Endodermal cell (in vitro differentiated cells): ENCODE measurements at regions not wholly inside any gene's neighbourhood (a gene's known extent, or its start where the extent isn't known, plus 50 kb on each side); places are given as distances from the start of the nearest gene placed in this dataset.
A peak's percentile ranks its signal among the peaks of the same experiment; 100 is the strongest.

ENCODE experiments used
- DNase-seq: peaks from one replicate; pipeline ENCODE4 v3.0.0-alpha.2; 2017
- H3K27ac ChIP-seq: 2 replicates; pipeline ENCODE4 v1.5.1; 2013; ENCODE audit warnings: mild to moderate bottlenecking, low read depth, low read length, moderate library complexity
- H3K27me3 ChIP-seq: 2 replicates; pipeline ENCODE4 v1.6.1; 2013; ENCODE audit warnings: mild to moderate bottlenecking, low read length, moderate library complexity; ENCODE audit not compliant: insufficient read depth, control insufficient read depth, poor library complexity, severe bottlenecking
- H3K36me3 ChIP-seq: 2 replicates; pipeline ENCODE4 v1.7.0; 2013; ENCODE audit warnings: mild to moderate bottlenecking, low read length, moderate library complexity; ENCODE audit not compliant: control insufficient read depth, insufficient read depth
- H3K4me1 ChIP-seq: one replicate; pipeline ENCODE4 v1.7.0; 2013; ENCODE audit warnings: low read length; ENCODE audit not compliant: control insufficient read depth, insufficient read depth
- H3K4me3 ChIP-seq: 2 replicates; pipeline ENCODE4 v1.5.1; 2013; ENCODE audit warnings: mild to moderate bottlenecking, low read length, moderate library complexity
- H3K9ac ChIP-seq: 2 replicates; pipeline ENCODE4 v1.6.1; 2013; ENCODE audit warnings: mild to moderate bottlenecking, low read length, moderate library complexity; ENCODE audit not compliant: poor library complexity, severe bottlenecking; ENCODE audit errors: extremely low read depth
- H3K9me3 ChIP-seq: 2 replicates; pipeline ENCODE4 v1.6.1; 2013; ENCODE audit warnings: mild to moderate bottlenecking, low read length, moderate library complexity; ENCODE audit not compliant: control insufficient read depth
- H3K27ac Mint-ChIP-seq: 2 replicates; pipeline ENCODE4 v1.8.0; 2020; ENCODE audit warnings: mixed read lengths
- H3K27me3 Mint-ChIP-seq: 2 replicates; pipeline ENCODE4 v1.8.0; 2021; ENCODE audit warnings: mild to moderate bottlenecking, mixed read lengths; ENCODE audit not compliant: insufficient read depth
- H3K36me3 Mint-ChIP-seq: 2 replicates; pipeline ENCODE4 v1.8.0; 2020; ENCODE audit warnings: low read depth, mixed read lengths
- H3K4me1 Mint-ChIP-seq: 2 replicates; pipeline ENCODE4 v1.8.0; 2020; ENCODE audit warnings: mixed read lengths
- H3K4me3 Mint-ChIP-seq: 2 replicates; pipeline ENCODE4 v1.8.0; 2020; ENCODE audit warnings: mild to moderate bottlenecking, moderate library complexity, mixed read lengths
- H3K9me3 Mint-ChIP-seq: 2 replicates; pipeline ENCODE4 v1.8.0; 2020; ENCODE audit warnings: mild to moderate bottlenecking, mixed read lengths
- WGBS, 2 experiments: methylation state at CpG; one replicate each; pipeline versions ENCODE4 v1.1.5 to v1.1.7; 2013; ENCODE audit warnings: missing lambda C conversion rate in 2 of 2, mixed read lengths in 1 of 2; ENCODE audit not compliant: insufficient coverage in 1 of 2, insufficient read length in 1 of 2; 5-methylcytosine and 5-hydroxymethylcytosine counted together
- TF ChIP-seq, protein P1 (sequence below): fragments of 200-600 bp; sonication (generic); conservative IDR thresholded peaks from 2 replicates; pipeline ENCODE4 v1.5.0; 2021; ENCODE audit warnings: antibody characterized with exemption, mild to moderate bottlenecking

DNA sequence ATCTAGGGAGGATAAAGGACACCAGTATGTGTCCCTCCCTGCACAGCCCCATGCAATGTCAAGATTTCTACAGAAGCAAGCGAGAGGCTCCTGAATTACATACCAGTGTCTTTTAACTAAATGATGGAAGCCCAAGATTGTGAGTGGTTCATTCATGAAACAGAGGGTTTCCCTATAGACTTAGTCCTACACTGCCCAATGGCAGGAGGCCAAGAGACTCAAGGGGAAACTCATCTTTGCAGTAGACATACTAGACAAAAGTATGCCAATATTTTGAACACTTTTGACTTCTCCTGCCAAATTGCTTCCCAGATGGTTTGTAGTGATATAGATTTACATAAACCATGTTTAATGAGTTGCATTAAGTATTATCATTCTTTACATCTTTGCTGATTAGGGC is 557.2 kb upstream of the JAG1 start:
- Histone ChIP-seq H3K4me3 (no peak overlapping the region), H3K9ac (no peak overlapping the region), H3K4me1 (peaks cover 8% of the 10 kb centered on the region), H3K9me3 (no peaks in the 10 kb centered on the region), H3K27me3 (no peaks in the 10 kb centered on the region), H3K36me3 (no peaks in the 10 kb centered on the region), H3K27ac (no peak overlapping the region)
- H3K27ac Mint-ChIP-seq, result no peak overlapping the region
- peaks cover 6% of the 10 kb centered on the region for H3K27me3 Mint-ChIP-seq
- H3K9me3 Mint-ChIP-seq, result no peaks in the 10 kb centered on the region
- H3K4me3 Mint-ChIP-seq, result no peak overlapping the region
- no peak for DNase-seq
- H3K36me3 Mint-ChIP-seq, result no peaks in the 10 kb centered on the region
- TF ChIP-seq, protein P1, sequence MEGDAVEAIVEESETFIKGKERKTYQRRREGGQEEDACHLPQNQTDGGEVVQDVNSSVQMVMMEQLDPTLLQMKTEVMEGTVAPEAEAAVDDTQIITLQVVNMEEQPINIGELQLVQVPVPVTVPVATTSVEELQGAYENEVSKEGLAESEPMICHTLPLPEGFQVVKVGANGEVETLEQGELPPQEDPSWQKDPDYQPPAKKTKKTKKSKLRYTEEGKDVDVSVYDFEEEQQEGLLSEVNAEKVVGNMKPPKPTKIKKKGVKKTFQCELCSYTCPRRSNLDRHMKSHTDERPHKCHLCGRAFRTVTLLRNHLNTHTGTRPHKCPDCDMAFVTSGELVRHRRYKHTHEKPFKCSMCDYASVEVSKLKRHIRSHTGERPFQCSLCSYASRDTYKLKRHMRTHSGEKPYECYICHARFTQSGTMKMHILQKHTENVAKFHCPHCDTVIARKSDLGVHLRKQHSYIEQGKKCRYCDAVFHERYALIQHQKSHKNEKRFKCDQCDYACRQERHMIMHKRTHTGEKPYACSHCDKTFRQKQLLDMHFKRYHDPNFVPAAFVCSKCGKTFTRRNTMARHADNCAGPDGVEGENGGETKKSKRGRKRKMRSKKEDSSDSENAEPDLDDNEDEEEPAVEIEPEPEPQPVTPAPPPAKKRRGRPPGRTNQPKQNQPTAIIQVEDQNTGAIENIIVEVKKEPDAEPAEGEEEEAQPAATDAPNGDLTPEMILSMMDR, result no peak
- H3K4me1 Mint-ChIP-seq, result peaks cover 37% of the 10 kb centered on the region
- 89 to 95% methylated on average over 1 of the region's 1 CpG for WGBS, 2 experiments

DNA sequence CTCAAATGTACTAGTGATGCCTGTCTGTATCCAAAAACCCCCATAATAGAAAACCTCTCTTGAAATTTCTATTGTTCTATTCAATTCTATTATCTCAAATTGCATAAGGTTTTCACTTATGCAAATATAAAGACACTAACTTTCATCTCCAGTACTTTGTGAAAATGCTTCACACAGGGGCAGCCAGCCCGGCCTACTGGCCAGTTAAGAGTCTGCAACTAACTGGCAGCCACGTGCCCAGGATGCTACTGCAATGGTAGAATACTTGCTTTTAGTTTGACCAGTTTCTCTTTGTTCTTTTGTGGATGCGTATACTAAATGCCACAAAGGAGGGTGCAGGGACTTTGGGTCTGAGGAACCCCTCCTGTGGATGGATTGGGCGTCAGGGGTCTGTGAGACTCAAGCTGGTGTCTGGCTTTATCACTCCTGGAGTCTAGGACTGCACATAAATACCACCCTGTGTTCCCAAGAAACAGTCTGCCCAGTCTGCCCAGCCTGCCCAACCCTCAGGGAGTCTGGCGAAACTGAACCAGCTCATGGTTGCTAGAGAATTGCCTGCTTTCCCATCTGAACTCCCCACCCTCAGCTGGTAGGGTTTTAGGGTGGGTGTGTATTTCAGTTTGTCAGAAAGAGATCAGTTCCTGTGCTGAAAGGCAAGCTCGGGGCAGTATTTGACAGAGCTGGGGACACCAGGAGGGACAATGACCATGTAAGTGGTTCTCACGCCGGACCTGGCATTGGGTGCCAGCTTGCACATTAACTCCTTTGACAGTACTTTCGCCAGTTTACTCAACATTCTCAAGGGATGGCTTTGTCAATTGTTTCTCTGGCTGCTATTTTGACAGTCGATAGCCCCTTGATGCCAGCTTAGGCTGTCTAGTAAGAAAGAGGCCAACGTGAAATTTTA is 558.2 kb upstream of the JAG1 start:
- Histone ChIP-seq H3K9ac (no peak overlapping the region), H3K36me3 (no peaks in the 10 kb centered on the region), H3K9me3 (no peaks in the 10 kb centered on the region), H3K27me3 (no peaks in the 10 kb centered on the region), H3K27ac (no peak overlapping the region), H3K4me1 (peaks cover 8% of the 10 kb centered on the region), H3K4me3 (no peak overlapping the region)
- H3K4me1 Mint-ChIP-seq, result peaks cover 38% of the 10 kb centered on the region
- H3K27ac Mint-ChIP-seq, result no peak overlapping the region
- TF ChIP-seq, protein P1, result peak; percentile 56
- H3K4me3 Mint-ChIP-seq, result no peak overlapping the region
- no peaks in the 10 kb centered on the region for H3K9me3 Mint-ChIP-seq
- 95 to 98% methylated on average over 8 to 11 of the region's 11 CpGs for WGBS, 2 experiments
- peaks cover 2% of the 10 kb centered on the region for H3K27me3 Mint-ChIP-seq
- H3K36me3 Mint-ChIP-seq, result no peaks in the 10 kb centered on the region
- no peak for DNase-seq

DNA sequence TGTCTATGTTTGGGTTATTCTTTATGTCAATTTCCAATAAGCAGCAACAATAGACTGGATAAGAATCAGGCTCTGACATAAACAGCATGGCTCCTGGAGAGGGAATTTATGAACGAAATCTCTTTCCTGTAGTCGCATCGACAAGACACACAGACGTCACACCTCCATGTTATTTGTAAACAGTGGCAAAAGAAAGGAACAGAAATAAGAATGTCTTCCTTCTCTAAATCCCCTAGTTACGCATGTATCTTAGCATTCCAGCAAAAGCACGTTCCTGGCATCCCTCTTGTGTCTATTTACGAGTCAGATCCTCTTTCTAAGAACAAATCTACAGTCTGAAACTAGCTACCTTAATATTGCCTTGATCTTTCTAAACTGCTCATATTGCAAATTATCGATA is 559.1 kb upstream of the JAG1 start:
- no peak overlapping the region for H3K4me3 Mint-ChIP-seq
- H3K36me3 ChIP-seq, result no peaks in the 10 kb centered on the region
- H3K27me3 Mint-ChIP-seq, result peaks cover 4% of the 10 kb centered on the region
- no peak for DNase-seq
- H3K27me3 ChIP-seq, result no peaks in the 10 kb centered on the region
- H3K27ac ChIP-seq, result no peak overlapping the region
- H3K9me3 Mint-ChIP-seq, result no peaks in the 10 kb centered on the region
- peaks cover 8% of the 10 kb centered on the region for H3K4me1 ChIP-seq
- H3K4me3 ChIP-seq, result no peak overlapping the region
- no peaks in the 10 kb centered on the region for H3K9me3 ChIP-seq
- TF ChIP-seq, protein P1, result no peak
- H3K27ac Mint-ChIP-seq, result no peak overlapping the region
- H3K36me3 Mint-ChIP-seq, result no peaks in the 10 kb centered on the region
- 89 to 100% methylated on average over 8 of the region's 8 CpGs for whole genome bisulfite sequencing, 2 experiments
- H3K9ac ChIP-seq, result no peak overlapping the region
- H3K4me1 Mint-ChIP-seq, result peaks cover 41% of the 10 kb centered on the region
